H1 (cell line): ENCODE measurements at regions not wholly inside any gene's neighbourhood (a gene's known extent, or its start where the extent isn't known, plus 50 kb on each side); places are given as distances from the start of the nearest gene placed in this dataset.

Experiments
- CTCF ChIA-PET: fragments of 300-600 bp; sonication (Branson Sonifier 250); formaldehyde crosslinking; loops from one replicate; lab custom pipeline; 2021; ENCODE audit not compliant: partially characterized antibody; lab: Charles Lee
- POLR2A ChIA-PET: fragments of 300-600 bp; sonication (Branson Sonifier 250); formaldehyde crosslinking; loops from one replicate; lab custom pipeline; 2021; ENCODE audit warnings: inconsistent platforms; ENCODE audit not compliant: partially characterized antibody; lab: Charles Lee
- DNase-seq, 2 experiments: peaks; one replicate each; pipeline versions ENCODE4 v3.0.0 to v3.0.0-alpha.2; 2010 to 2022; ENCODE audit warnings: low spot score in 2 of 2, low read depth in 1 of 2, mixed read lengths in 1 of 2
- FAIRE-seq: peaks from 2 replicates; lab custom pipeline; 2011; peaks lifted over from hg19 to GRCh38; lab: Jason Lieb, UNC
- H2AFZ ChIP-seq: 2 replicates; pipeline ENCODE4 v1.8.1; 2012; ENCODE audit warnings: low read length, inconsistent platforms
- H2AK5ac ChIP-seq: 2 replicates; pipeline ENCODE4 v1.6.1; 2013; ENCODE audit warnings: low read depth, low read length
- H2BK120ac ChIP-seq: replicated peaks from 2 replicates; pipeline ENCODE3; 2013; ENCODE audit warnings: low read depth, low read length, inconsistent platforms
- H2BK12ac ChIP-seq: 2 replicates; pipeline ENCODE4 v1.6.1; 2013; ENCODE audit warnings: low read depth, low read length
- H2BK15ac ChIP-seq: 2 replicates; pipeline ENCODE4 v1.6.1; 2013; ENCODE audit warnings: low read length
- H2BK20ac ChIP-seq: 2 replicates; pipeline ENCODE4 v1.6.1; 2013; ENCODE audit warnings: low read length
- H2BK5ac ChIP-seq: 2 replicates; pipeline ENCODE4 v1.6.1; 2013; ENCODE audit warnings: low read depth, low read length
- H3K14ac ChIP-seq: 2 replicates; pipeline ENCODE4 v1.6.1; 2013; ENCODE audit warnings: inconsistent platforms; ENCODE audit not compliant: insufficient read length
- H3K18ac ChIP-seq: 2 replicates; pipeline ENCODE4 v1.6.1; 2013; ENCODE audit warnings: low read length; ENCODE audit errors: extremely low read depth
- H3K23ac ChIP-seq: 2 replicates; pipeline ENCODE4 v1.6.1; 2013; ENCODE audit warnings: inconsistent platforms; ENCODE audit not compliant: insufficient read length
- H3K23me2 ChIP-seq: 2 replicates; pipeline ENCODE4 v1.6.1; 2013; ENCODE audit warnings: low read depth, low read length
- H3K27ac ChIP-seq: 2 replicates; pipeline ENCODE4 v1.6.1; 2011; ENCODE audit warnings: low read depth, low read length, inconsistent platforms
- H3K27me3 ChIP-seq, 4 experiments: replicated peaks in 1 of 4; 1 replicate in 1 of 4; 2 replicates in 3 of 4; pipeline versions ENCODE4 v1.6.1 to v1.8.1; 2011 to 2013; ENCODE audit warnings: low read length in 3 of 4, mild to moderate bottlenecking in 3 of 4, inconsistent platforms in 2 of 4, mixed read lengths in 2 of 4, moderate library complexity in 1 of 4; ENCODE audit not compliant: control insufficient read depth in 3 of 4, insufficient read depth in 3 of 4; ENCODE audit errors: extremely low read depth in 1 of 4
- H3K36me3 ChIP-seq, 4 experiments: 2 replicates each; pipeline versions ENCODE4 v1.6.1 to v1.8.1; 2011 to 2013; ENCODE audit warnings: mild to moderate bottlenecking in 4 of 4, low read length in 3 of 4, moderate library complexity in 2 of 4, control low read depth in 1 of 4, inconsistent platforms in 1 of 4; ENCODE audit not compliant: insufficient read depth in 4 of 4, control insufficient read depth in 2 of 4
- H3K4ac ChIP-seq: replicated peaks from 2 replicates; pipeline ENCODE3; 2013; ENCODE audit warnings: low read length, low read depth, mixed read lengths, inconsistent platforms; ENCODE audit not compliant: insufficient read length
- H3K4me1 ChIP-seq, 4 experiments: replicated peaks in 1 of 4; 1 replicate in 1 of 4; 2 replicates in 3 of 4; pipeline versions ENCODE4 v1.6.1 to v1.8.1; 2011 to 2013; ENCODE audit warnings: low read length in 3 of 4, inconsistent platforms in 2 of 4, mixed read lengths in 1 of 4; ENCODE audit not compliant: insufficient read depth in 4 of 4, control insufficient read depth in 3 of 4
- H3K4me2 ChIP-seq, 2 experiments: 2 replicates each; pipeline versions ENCODE4 v1.6.1 to v1.8.1; 2011 to 2013; ENCODE audit warnings: low read depth in 2 of 2, low read length in 2 of 2, control low read depth in 1 of 2, inconsistent platforms in 1 of 2, mild to moderate bottlenecking in 1 of 2; ENCODE audit not compliant: insufficient read depth in 1 of 2
- H3K4me3 ChIP-seq, 4 experiments: fragments of 200-600, 300-600 bp in 1 of 4; sonication (generic), shearing (Covaris generic), sonication (Bioruptor Twin) in 1 of 4; 2 replicates each; pipeline versions ENCODE4 v1.5.1 to v1.8.1; 2011 to 2016; ENCODE audit warnings: low read length in 4 of 4, low read depth in 3 of 4, control low read depth in 2 of 4, inconsistent platforms in 2 of 4, mild to moderate bottlenecking in 2 of 4, mixed read lengths in 1 of 4, moderate library complexity in 1 of 4; ENCODE audit not compliant: insufficient read depth in 2 of 4; ENCODE audit errors: extremely low read depth in 1 of 4
- H3K56ac ChIP-seq: replicated peaks from 2 replicates; pipeline ENCODE3; 2013; ENCODE audit warnings: low read depth, mild to moderate bottlenecking, mixed read lengths, low read length, inconsistent platforms; ENCODE audit not compliant: insufficient read length
- H3K79me1 ChIP-seq: 2 replicates; pipeline ENCODE4 v1.6.1; 2013; ENCODE audit warnings: low read depth, low read length, control low read depth
- H3K79me2 ChIP-seq, 2 experiments: 2 replicates each; pipeline versions ENCODE4 v1.6.1 to v1.8.1; 2012 to 2013; ENCODE audit warnings: low read length in 2 of 2, mild to moderate bottlenecking in 2 of 2, inconsistent platforms in 1 of 2; ENCODE audit not compliant: insufficient read depth in 2 of 2, control insufficient read depth in 1 of 2
- H3K9ac ChIP-seq, 4 experiments: replicated peaks in 1 of 4; 1 replicate in 1 of 4; 2 replicates in 3 of 4; pipeline versions ENCODE4 v1.6.1 to v1.8.1; 2011 to 2013; ENCODE audit warnings: low read depth in 3 of 4, low read length in 3 of 4, control low read depth in 2 of 4, mild to moderate bottlenecking in 2 of 4, moderate library complexity in 2 of 4, inconsistent platforms in 1 of 4; ENCODE audit errors: extremely low read depth in 1 of 4
- H3K9me3 ChIP-seq, 2 experiments: 2 replicates each; pipeline versions ENCODE4 v1.6.1 to v1.8.1; 2012 to 2013; ENCODE audit warnings: mild to moderate bottlenecking in 2 of 2, moderate library complexity in 2 of 2, control low read depth in 1 of 2, inconsistent platforms in 1 of 2, low read depth in 1 of 2, low read length in 1 of 2, mixed read lengths in 1 of 2; ENCODE audit not compliant: insufficient read depth in 2 of 2
- H4K20me1 ChIP-seq, 2 experiments: replicated peaks in 1 of 2; 2 replicates each; pipeline versions ENCODE3 to v1.8.1; 2011 to 2013; ENCODE audit warnings: inconsistent platforms in 2 of 2, low read length in 2 of 2, mild to moderate bottlenecking in 1 of 2; ENCODE audit not compliant: insufficient read depth in 2 of 2, control insufficient read depth in 1 of 2
- H4K5ac ChIP-seq: 2 replicates; pipeline ENCODE4 v1.6.1; 2013; ENCODE audit warnings: low read length, low read depth, mixed read lengths, inconsistent platforms; ENCODE audit not compliant: insufficient read length
- H4K8ac ChIP-seq: 2 replicates; pipeline ENCODE4 v1.8.0; 2013; ENCODE audit warnings: mild to moderate bottlenecking, moderate library complexity, low read length, inconsistent platforms; ENCODE audit not compliant: insufficient read depth; ENCODE audit errors: extremely low read depth
- H4K91ac ChIP-seq: replicated peaks from 2 replicates; pipeline ENCODE3; 2013; ENCODE audit warnings: low read length, mixed read lengths, inconsistent platforms; ENCODE audit not compliant: insufficient read length
- ATF2 ChIP-seq: IDR thresholded peaks from 2 replicates; pipeline ENCODE4 v1.6.1; 2012; ENCODE audit warnings: low read length, inconsistent platforms
- CEBPB ChIP-seq: IDR thresholded peaks from 2 replicates; pipeline ENCODE4 v1.6.1; 2012; ENCODE audit warnings: low read depth, low read length
- CTBP2 ChIP-seq: IDR thresholded peaks from 2 replicates; pipeline ENCODE4 v1.7.0; 2011; ENCODE audit warnings: borderline replicate concordance, mild to moderate bottlenecking, moderate library complexity, mixed read lengths, low read length; ENCODE audit not compliant: insufficient read depth, insufficient read length
- CTCF ChIP-seq, 3 experiments: IDR thresholded peaks; 1 replicate in 2 of 3; 2 replicates in 1 of 3; pipeline versions ENCODE4 v1.5.1 to v1.6.1; 2011; ENCODE audit warnings: low read length in 3 of 3, mild to moderate bottlenecking in 3 of 3, inconsistent platforms in 2 of 3, low read depth in 1 of 3, moderate library complexity in 1 of 3; ENCODE audit not compliant: insufficient read depth in 1 of 3; ENCODE audit errors: control extremely low read depth in 1 of 3
- EZH2 ChIP-seq: fragments of 200-600 bp; sonication (generic); IDR thresholded peaks from 2 replicates; pipeline ENCODE4 v1.7.1; 2012; ENCODE audit warnings: low read depth, mild to moderate bottlenecking, moderate library complexity, low read length, inconsistent platforms; ENCODE audit not compliant: severe bottlenecking
- FOSL1 ChIP-seq: IDR thresholded peaks from 2 replicates; pipeline ENCODE4 v1.6.1; 2011; ENCODE audit warnings: mild to moderate bottlenecking, low read depth, low read length, moderate library complexity; ENCODE audit not compliant: insufficient read depth
- KDM1A ChIP-seq: fragments of 200-600, 300-600 bp; sonication (generic); IDR thresholded peaks from 2 replicates; pipeline ENCODE4 v1.7.1; 2016; ENCODE audit warnings: mild to moderate bottlenecking, low read length, borderline replicate concordance
- POLR2A ChIP-seq, 2 experiments: IDR thresholded peaks; 1 replicate in 1 of 2; 2 replicates in 1 of 2; pipeline ENCODE4 v1.6.1; 2011; ENCODE audit warnings: low read depth in 2 of 2, low read length in 2 of 2, mild to moderate bottlenecking in 2 of 2; ENCODE audit errors: control extremely low read depth in 1 of 2
- SP4 ChIP-seq: IDR thresholded peaks from 2 replicates; pipeline ENCODE4 v1.6.1; 2012; ENCODE audit warnings: low read length, inconsistent platforms
- WGBS, 2 experiments: shearing (Covaris generic) in 1 of 2; methylation state at CpG; one replicate each; pipeline versions ENCODE4 v1.1.6 to v1.1.7; 2013 to 2015; ENCODE audit warnings: low lambda C conversion rate in 2 of 2, mixed read lengths in 2 of 2, inconsistent platforms in 1 of 2, low coverage in 1 of 2, missing lambda C conversion rate in 1 of 2; ENCODE audit not compliant: insufficient replicate concordance in 2 of 2, insufficient coverage in 1 of 2, insufficient read length in 1 of 2; ENCODE audit errors: extremely low coverage in 1 of 2, missing lambda C conversion rate in 1 of 2; 5-methylcytosine and 5-hydroxymethylcytosine counted together

- Histone ChIP-seq H4K5ac (no peak overlapping the region), H3K14ac (no peak overlapping the region), H4K8ac (no peak overlapping the region), H3K79me1 (no peaks in the 10 kb centered on the region), H2AFZ (no peak overlapping the region), H2BK5ac (no peak overlapping the region), H3K9me3 (no peaks in the 10 kb centered on the region), H3K4me1 (no peaks in the 10 kb centered on the region), H2BK12ac (no peak overlapping the region), H2BK15ac (no peak overlapping the region), H3K27me3 (no peaks in the 10 kb centered on the region), H2BK20ac (no peak overlapping the region), H3K4me2 (no peak overlapping the region), H4K20me1 (no peaks in the 10 kb centered on the region), H3K23me2 (no peaks in the 10 kb centered on the region), H4K91ac (no peak overlapping the region), H2AK5ac (no peak overlapping the region), H2BK120ac (no peak overlapping the region), H3K79me2 (no peaks in the 10 kb centered on the region), H3K18ac (no peak overlapping the region), H3K9ac (no peak overlapping the region), H3K27ac (no peak overlapping the region), H3K4ac (no peak overlapping the region), H3K4me3 (no peak overlapping the region), H3K23ac (no peak overlapping the region), H3K36me3 (no peaks in the 10 kb centered on the region), H3K56ac (no peak overlapping the region)
- WGBS, 2 experiments = 90% methylated on average over 2 of the region's 2 CpGs; no CpG with 5 or more reads in 1 of the 2 experiments
- no peak for TF ChIP-seq CEBPB
- TF ChIP-seq KDM1A = no peak
- TF ChIP-seq CTBP2 = no peak
- TF ChIP-seq EZH2 = no peak
- no peak for TF ChIP-seq FOSL1
- TF ChIP-seq ATF2 = no peak
- TF ChIP-seq CTCF (IDR thresholded peaks at IDR 0.05; ENCODE audit: control extremely low read depth in 1 of 3, insufficient read depth in 1 of 3, low read depth in 1 of 3, low read length in 3 of 3) = no peak
- no peak for TF ChIP-seq SP4
- no peak for TF ChIP-seq POLR2A (IDR thresholded peaks at IDR 0.05; ENCODE audit: control extremely low read depth in 1 of 2, low read depth in 2 of 2, low read length in 2 of 2)
- FAIRE-seq = no peak
- DNase-seq = no peak
- POLR2A ChIA-PET = interaction anchor here (1.0 kb wide), 1 partner anchor 9 kb away, joined by 3 read pairs; no protein-coding TSS in a partner anchor
- CTCF ChIA-PET = no interaction called here
Measured at GRCh38 chr12:74641694-74642093, 104.1 kb downstream of the ATXN7L3B start.
